SK-N-SH (cell line): ENCODE measurements at regions not wholly inside any gene's neighbourhood (a gene's known extent, or its start where the extent isn't known, plus 50 kb on each side); places are given as distances from the start of the nearest gene placed in this dataset.

Source experiments
- CTCF ChIP-seq: fragments of 200-600 bp; sonication (generic); IDR thresholded peaks from 2 replicates; pipeline ENCODE4 v1.6.1; 2017; ENCODE audit warnings: antibody characterized with exemption, mild to moderate bottlenecking, moderate library complexity
- EP300 ChIP-seq, 2 experiments: IDR thresholded peaks; 2 replicates each; pipeline versions ENCODE4 v1.4.0 to v1.6.1; 2012; ENCODE audit warnings: borderline replicate concordance in 1 of 2, low read depth in 1 of 2, low read length in 1 of 2
- GABPA ChIP-seq: IDR thresholded peaks from 2 replicates; pipeline ENCODE4 v1.4.0; 2012; ENCODE audit warnings: low read depth, mild to moderate bottlenecking
- MAX ChIP-seq: IDR thresholded peaks from 2 replicates; pipeline ENCODE4 v1.4.0; 2012; ENCODE audit warnings: low read depth
- MEF2A ChIP-seq: IDR thresholded peaks from 2 replicates; pipeline ENCODE4 v1.4.0; 2012; ENCODE audit warnings: low read depth, borderline replicate concordance
- REST ChIP-seq: IDR thresholded peaks from 2 replicates; pipeline ENCODE4 v1.6.1; 2012; ENCODE audit warnings: mild to moderate bottlenecking, low read depth, low read length, moderate library complexity
- SMC3 ChIP-seq: IDR thresholded peaks from 2 replicates; pipeline ENCODE4 v1.6.1; 2012; ENCODE audit warnings: low read depth, low read length, improper control_type of control experiment
- YY1 ChIP-seq: IDR thresholded peaks from 2 replicates; pipeline ENCODE4 v1.4.0; 2012; ENCODE audit warnings: low read depth, mild to moderate bottlenecking

- no peak for TF ChIP-seq CTCF
- TF ChIP-seq EP300 (IDR thresholded peaks at IDR 0.05; ENCODE audit: borderline replicate concordance in 1 of 2, low read depth in 1 of 2, low read length in 1 of 2), result no peak
- no peak for TF ChIP-seq REST
- TF ChIP-seq SMC3, result no peak
- TF ChIP-seq MAX, result no peak
- no peak for TF ChIP-seq YY1
- TF ChIP-seq GABPA, result no peak
- no peak for TF ChIP-seq MEF2A
These were observed 71.9 kb downstream of the LHX9 start for GRCh38 chr1:197989058-197989457.
